Activated CD4-positive, CD25-positive, alpha-beta regulatory T cell treated with anti-CD3 and anti-CD28 coated beads, Interleukin-2, amount 50 U/mL, for 24 hours (primary cell): ENCODE measurements at regions not wholly inside any gene's neighbourhood (a gene's known extent, or its start where the extent isn't known, plus 50 kb on each side); places are given as distances from the start of the nearest gene placed in this dataset.
"Not testable (repeated sequence)": the region's sequence is repeated elsewhere in the genome, so short reads cannot be mapped to it uniquely, and the experiment has no call there.

Source experiments
- ATAC-seq, 2 donors: fragments of 150-1000 bp; cut with Tn5 transposase; one replicate each; pipeline ENCODE4 v1.10.0; 2021; ENCODE audit warnings: mild to moderate bottlenecking in 1 of 2, moderate library complexity in 1 of 2

GRCh38 chr3:197459571-197459970, 96.2 kb downstream of the BDH1 start:
- ATAC-seq = not testable (repeated sequence)

GRCh38 chr3:197458906-197459470, 96.8 kb downstream of the BDH1 start:
- ATAC-seq = no peak

GRCh38 chr3:197458179-197458707, 97.5 kb downstream of the BDH1 start:
- ATAC-seq = peak in 1 of 2 donors; percentile 42

- peak; percentile 64 to 76 for ATAC-seq
Observed at GRCh38 chr3:197456261-197457091, 99.3 kb downstream of the BDH1 start.

DNA sequence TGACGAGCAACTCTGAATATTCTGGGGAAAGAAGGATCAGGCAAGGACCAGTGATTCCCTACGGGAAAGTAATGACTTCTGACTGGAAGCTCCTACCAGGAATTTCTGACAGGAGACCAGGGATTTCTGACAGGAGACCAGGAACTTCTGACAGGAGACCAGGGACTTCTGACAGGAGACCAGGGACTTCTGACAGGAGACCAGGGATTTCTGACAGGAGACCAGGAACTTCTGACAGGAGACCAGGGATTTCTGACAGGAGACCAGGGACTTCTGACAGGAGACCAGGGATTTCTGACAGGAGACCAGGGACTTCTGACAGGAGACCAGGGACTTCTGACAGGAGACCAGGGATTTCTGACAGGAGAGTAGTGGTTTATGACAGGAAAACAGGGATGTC, 100.9 kb downstream of the BDH1 start:
- ATAC-seq = not testable (repeated sequence)

DNA sequence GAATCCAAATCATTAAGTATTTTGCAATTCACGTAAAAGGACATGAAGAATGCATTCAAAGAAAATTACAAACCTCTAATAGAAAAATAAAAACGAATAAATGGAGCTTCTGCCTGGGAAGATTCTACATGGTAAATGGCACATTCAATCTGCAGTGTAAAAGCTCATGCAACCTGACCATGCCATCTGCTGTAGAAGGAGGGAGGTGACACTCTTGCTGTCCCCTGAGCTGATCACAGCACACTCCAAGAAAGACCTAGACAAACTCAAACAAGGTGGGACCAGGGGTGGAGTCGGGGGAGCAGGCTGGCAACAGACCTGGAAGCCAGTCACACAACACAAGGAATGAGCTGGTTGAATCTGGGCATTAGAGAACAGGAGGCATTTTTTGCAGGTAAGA, 101.8 kb downstream of the BDH1 start:
- no peak for ATAC-seq

- no peak for ATAC-seq
Observed at GRCh38 chr3:197450810-197451209, 105.0 kb downstream of the BDH1 start.

DNA sequence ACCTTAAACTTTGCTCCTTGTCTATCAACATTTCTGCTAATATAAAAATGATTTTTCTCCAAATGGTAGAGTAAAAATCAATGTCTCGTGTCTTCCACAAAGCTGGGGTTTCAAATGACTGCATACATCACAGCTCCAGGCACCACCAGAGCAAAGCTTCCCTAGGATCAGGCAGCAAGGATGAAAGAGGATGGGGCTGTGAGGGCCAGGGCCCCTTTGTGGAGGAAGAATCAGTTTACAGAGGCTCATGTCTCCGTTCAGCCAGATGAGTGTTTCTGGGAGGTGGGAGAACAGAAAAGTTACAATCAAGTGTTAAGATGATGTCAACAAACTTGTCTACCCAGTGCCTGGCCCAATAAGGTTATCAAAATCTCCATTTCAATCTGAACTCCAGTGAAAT, 105.5 kb downstream of the BDH1 start:
- ATAC-seq = no peak

DNA sequence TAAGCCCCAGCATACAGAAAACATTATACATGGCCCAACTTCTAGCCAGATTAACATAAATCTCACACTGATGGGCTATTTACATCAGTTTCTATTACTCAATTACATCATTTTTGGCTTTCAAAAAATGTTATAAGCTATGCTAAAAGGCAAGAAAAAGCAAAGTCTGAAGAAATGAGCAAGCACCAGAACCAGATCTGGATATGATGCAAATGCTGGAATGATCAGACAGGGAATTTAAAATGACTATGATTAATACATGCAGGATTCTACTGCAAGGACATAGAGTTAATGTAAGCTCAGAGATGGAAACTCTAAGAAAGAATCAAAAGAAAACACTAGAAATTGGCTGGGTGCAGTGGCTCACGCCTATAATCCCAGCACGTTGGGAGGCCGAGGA, 106.6 kb downstream of the BDH1 start:
- not testable (repeated sequence) for ATAC-seq

- not testable (repeated sequence) for ATAC-seq
Observed at GRCh38 chr3:197447781-197448180, 108.0 kb downstream of the BDH1 start.

- no peak for ATAC-seq
Observed at GRCh38 chr3:197447057-197447456, 108.7 kb downstream of the BDH1 start.

DNA sequence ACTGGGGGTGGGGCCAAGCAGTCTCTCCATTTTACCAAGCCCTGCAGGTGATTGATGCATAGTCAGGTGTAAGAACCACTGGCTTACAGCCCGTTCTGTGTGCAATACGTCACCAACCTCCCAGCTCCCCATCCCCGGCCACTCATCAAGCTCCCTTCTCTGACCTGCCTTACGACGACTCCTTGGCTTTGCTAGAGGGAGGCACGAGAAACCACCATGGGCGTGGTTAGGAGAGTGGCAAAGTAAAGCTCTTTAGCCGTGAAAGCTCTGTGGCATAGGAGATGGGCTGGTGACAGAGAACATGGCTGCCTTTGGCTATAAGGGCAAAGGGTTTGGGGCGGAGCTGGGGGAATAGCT, 109.1 kb downstream of the BDH1 start:
- no peak for ATAC-seq

DNA sequence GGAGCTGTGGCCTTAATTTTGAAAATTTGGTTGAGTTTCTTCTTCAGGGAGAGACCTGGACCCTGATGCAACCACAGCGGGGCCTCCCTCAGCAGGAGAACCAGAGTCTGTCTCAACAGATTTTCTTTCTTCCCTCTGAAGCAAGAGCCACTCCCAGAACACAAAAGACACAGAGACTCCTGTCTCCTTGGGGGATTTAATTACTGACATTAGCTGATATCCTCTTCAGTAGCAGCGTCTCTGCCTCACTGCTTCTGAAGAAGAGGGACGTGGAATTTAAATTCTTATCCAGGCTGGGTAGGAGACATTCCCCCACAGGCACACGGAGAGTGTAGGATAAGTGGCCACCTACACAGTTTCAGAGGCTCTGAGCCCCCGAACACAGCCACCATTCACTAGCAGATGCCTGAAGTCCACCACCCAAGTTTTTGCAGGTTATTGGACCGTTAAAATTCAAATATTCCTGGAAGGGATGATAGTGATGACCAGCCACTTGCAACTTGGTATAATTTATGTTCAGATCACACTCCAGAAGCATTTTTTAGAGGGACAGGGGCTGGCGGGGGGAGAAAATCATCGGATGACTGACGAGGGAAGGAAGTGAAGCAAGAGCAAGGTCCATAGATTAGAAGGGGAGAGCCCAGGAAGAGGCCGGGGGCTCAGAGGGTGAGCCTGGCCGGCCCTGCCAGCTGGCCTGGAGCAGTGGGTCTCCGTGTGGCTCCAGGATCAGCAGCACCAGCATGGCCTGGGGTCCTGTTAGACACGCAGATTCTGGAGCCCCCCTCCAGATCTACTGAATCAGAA, 109.7 kb downstream of the BDH1 start:
- no peak for ATAC-seq

DNA sequence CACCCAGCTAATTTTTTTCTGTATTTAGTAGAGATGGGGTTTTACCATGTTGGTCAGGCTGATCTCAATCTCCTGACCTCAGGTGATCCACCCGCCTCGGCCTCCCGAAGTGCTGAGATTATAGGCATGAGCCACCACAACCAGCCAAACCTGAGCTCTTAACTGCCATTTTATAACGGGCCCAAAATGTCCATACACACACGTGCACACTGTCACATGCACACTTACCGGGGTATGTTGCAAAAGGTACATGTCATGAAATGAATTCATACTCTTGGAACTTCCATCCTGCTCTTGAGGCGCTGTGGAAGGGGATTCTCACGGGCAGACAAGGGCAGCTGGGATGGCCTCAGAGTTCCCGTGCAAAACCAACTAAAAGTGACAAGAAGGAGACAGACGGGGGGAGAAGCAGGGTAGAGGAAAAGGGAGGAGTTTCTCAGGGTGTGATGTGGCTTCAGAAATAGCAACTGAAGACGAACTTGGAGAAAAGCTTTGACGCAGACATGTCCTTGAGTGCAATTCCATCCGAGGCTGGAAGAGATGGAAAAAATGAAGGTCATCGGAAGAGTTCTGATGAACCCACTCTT, 110.9 kb downstream of the BDH1 start:
- no peak for ATAC-seq

- ATAC-seq = no peak
Observed at GRCh38 chr3:197443506-197443905, 112.3 kb downstream of the BDH1 start.

DNA sequence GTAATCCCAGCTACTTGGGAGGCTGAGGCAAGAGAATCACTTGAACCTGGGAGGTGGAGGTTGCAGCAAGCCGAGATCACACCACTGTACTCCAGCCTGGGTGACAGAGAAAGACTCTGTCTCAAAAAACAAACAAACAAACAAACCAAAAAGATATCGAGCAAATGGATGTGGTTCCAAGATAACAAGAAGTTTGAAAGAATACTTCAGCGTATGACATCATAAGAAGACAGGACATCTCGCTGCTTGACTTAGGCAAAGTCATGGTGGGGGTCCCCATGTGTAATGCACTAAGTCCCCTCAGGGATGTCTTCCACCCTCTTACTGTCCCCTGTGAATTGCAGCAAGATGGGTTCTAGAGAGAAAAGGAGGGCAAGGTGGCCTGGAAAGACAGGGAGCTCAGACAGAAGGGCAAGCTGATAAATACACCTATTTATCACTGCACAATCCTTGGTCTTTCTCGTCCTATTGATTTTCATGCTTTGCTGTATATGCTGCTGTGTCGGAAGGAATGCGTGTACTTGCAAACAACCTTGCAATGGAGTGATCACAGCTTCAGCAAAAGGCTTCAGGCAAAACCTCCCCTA, 115.0 kb downstream of the BDH1 start:
- ATAC-seq = no peak

- no peak for ATAC-seq
Observed at GRCh38 chr3:197438906-197439305, 116.9 kb downstream of the BDH1 start.

DNA sequence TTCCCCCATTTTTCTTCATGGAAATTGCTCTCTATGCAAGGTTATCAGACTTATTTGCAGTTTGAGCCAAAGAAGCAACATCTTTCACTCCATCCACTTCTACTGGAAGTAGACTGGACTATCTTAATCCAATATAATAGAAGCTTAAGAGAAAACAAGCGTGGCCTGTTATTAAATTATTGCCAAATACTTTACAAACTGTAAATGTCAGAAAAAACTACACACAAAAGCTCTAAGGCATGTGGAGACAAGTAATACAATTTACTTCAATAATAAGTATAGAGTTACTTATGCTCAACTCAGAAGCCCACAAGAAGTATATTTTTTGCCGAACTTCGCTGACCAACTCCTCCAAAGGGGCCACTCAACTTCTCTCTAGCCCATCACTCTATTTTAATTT, 120.3 kb downstream of the BDH1 start:
- ATAC-seq = no peak

- ATAC-seq = no peak
Observed at GRCh38 chr3:197434830-197435229, 120.9 kb downstream of the BDH1 start.

DNA sequence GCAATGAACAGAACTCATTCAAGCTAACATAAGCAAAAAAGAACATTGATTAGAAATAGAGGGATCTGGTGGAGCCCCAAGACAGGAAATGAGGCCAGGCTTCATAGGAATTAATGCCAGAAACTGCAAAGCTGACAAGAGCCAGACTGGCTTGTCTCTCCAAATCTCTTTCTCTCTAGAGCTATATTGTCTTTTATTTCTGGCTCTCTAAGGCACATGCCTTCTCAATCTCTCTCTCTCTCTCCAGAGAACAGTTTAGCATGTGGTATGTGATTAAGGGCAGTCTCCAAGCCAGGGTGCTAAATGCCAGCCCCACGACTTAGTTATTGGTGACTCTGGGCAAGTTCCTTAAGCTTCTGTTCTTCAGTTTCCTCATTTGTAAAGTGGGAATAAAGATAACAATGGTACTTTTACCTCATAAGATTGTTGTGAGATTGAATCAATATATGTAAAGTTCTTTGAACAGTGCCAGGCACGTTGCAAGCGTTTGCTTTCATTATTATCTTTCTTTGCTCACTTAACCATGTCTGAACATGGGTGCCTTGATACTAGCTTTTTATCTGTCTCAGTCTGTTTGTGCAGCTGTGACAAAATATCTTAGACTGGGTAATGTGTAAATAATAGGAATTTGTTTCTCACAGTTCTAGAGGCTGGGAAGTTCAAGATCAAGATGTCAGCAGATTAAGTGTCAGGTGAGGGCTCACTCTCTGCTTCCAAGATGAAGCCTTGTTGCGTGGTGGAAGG, 123.2 kb downstream of the BDH1 start:
- ATAC-seq = no peak

DNA sequence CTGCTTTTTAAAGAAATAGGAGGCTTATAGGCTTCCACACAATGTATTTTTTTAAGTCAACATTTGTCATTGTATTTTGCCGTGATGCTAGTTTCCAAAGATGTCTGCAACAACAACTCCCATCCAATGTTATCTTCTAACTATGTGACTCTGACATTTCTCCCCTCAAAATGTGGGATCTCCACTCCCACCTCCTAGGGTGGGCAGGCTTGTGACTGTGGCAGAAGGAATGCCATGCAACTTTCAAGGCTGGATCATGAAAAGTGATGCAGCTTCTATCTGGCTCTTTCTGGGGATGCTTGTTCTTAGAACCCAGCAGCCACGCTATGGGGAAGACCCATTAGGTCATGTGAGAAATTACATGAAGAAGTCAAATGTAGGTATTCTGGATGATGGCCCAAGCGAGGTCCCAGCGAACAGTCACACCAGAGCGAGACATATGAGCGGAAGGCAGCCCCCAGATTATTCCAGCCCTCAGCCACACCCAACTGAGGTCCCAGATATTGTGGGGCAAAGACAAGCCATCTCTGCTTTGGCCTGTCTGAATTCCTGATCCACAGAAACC, 124.3 kb downstream of the BDH1 start:
- ATAC-seq = no peak

- ATAC-seq = no peak
Observed at GRCh38 chr3:197430934-197431333, 124.8 kb downstream of the BDH1 start.
